NCI-H82 treated with DMSO at 0.1 percent for 48 hours (cell line): ENCODE measurements at regions not wholly inside any gene's neighbourhood (a gene's known extent, or its start where the extent isn't known, plus 50 kb on each side); places are given as distances from the start of the nearest gene placed in this dataset.
A peak's percentile ranks its signal among the peaks of the same experiment; 100 is the strongest.
"Not testable (repeated sequence)": the region's sequence is repeated elsewhere in the genome, so short reads cannot be mapped to it uniquely, and the experiment has no call there.

Experiments used
- DNase-seq: peaks from one replicate; lab custom pipeline; 2025; ENCODE audit not compliant: unreplicated experiment; lab: John Stamatoyannopoulos, UW

- no peak for DNase-seq
Measured at GRCh38 chr2:147165697-147166382, 679.0 kb upstream of the ACVR2A start.

GRCh38 chr2:147164563-147164962 is 680.3 kb upstream of the ACVR2A start:
- DNase-seq, result no peak

GRCh38 chr2:147161746-147162145 is 683.1 kb upstream of the ACVR2A start:
- DNase-seq, result no peak

GRCh38 chr2:147156970-147157369 is 687.9 kb upstream of the ACVR2A start:
- no peak for DNase-seq

- no peak for DNase-seq
Measured at GRCh38 chr2:147150241-147150635, 694.6 kb upstream of the ACVR2A start.

- DNase-seq, result no peak
Measured at GRCh38 chr2:147149575-147150240, 695.1 kb upstream of the ACVR2A start.

GRCh38 chr2:147147802-147148201 is 697.0 kb upstream of the ACVR2A start:
- no peak for DNase-seq

- DNase-seq, result no peak
Measured at GRCh38 chr2:147141930-147142329, 702.9 kb upstream of the ACVR2A start.

GRCh38 chr2:147139732-147140131 is 705.1 kb upstream of the ACVR2A start:
- DNase-seq, result not testable (repeated sequence)

- no peak for DNase-seq
Measured at GRCh38 chr2:147137711-147138110, 707.1 kb upstream of the ACVR2A start.

- DNase-seq, result no peak
Measured at GRCh38 chr2:147135376-147135775, 709.5 kb upstream of the ACVR2A start.

- no peak for DNase-seq
Measured at GRCh38 chr2:147133286-147133908, 711.4 kb upstream of the ACVR2A start.

GRCh38 chr2:147125145-147125544 is 719.7 kb upstream of the ACVR2A start:
- no peak for DNase-seq

GRCh38 chr2:147122944-147123343 is 721.9 kb upstream of the ACVR2A start:
- no peak for DNase-seq

GRCh38 chr2:147110962-147111361 is 733.9 kb upstream of the ACVR2A start:
- no peak for DNase-seq

GRCh38 chr2:147110317-147110716 is 734.5 kb upstream of the ACVR2A start:
- DNase-seq, result peak; percentile 73

GRCh38 chr2:147109291-147109690 is 735.5 kb upstream of the ACVR2A start:
- no peak for DNase-seq

GRCh38 chr2:147108548-147108947 is 736.3 kb upstream of the ACVR2A start:
- DNase-seq, result no peak

GRCh38 chr2:147101941-147102790 is 742.7 kb upstream of the ACVR2A start:
- DNase-seq, result no peak

GRCh38 chr2:147100406-147101035 is 744.3 kb upstream of the ACVR2A start:
- DNase-seq, result no peak

- DNase-seq, result no peak
Measured at GRCh38 chr2:147099845-147100244, 745.0 kb upstream of the ACVR2A start.
